GM12875 (cell line): ENCODE measurements at regions not wholly inside any gene's neighbourhood (a gene's known extent, or its start where the extent isn't known, plus 50 kb on each side); places are given as distances from the start of the nearest gene placed in this dataset.

Source experiments
- H3K4me3 ChIP-seq: one replicate; pipeline ENCODE4 v1.5.1; 2011; ENCODE audit warnings: low read depth, low read length, control low read depth
- CTCF ChIP-seq: IDR thresholded peaks from 2 replicates; pipeline ENCODE4 v1.5.1; 2011; ENCODE audit warnings: low read depth, mild to moderate bottlenecking, control low read depth, inconsistent platforms, low read length, moderate library complexity, borderline replicate concordance; ENCODE audit not compliant: insufficient read depth

GRCh38 chr7:71042591-71042990 lies 89.4 kb upstream of the GALNT17 start:
- no peak for TF ChIP-seq CTCF
- H3K4me3 ChIP-seq = no peak overlapping the region

- no peak overlapping the region for H3K4me3 ChIP-seq
- TF ChIP-seq CTCF = no peak
Observed at GRCh38 chr7:71050492-71050891, 81.5 kb upstream of the GALNT17 start.

GRCh38 chr7:71055504-71055903 lies 76.4 kb upstream of the GALNT17 start:
- TF ChIP-seq CTCF = no peak

GRCh38 chr7:71077743-71078476 lies 54.0 kb upstream of the GALNT17 start:
- TF ChIP-seq CTCF = no peak
- no peak overlapping the region for H3K4me3 ChIP-seq

More at GRCh38 chr7:71055504-71055903, 76.4 kb upstream of the GALNT17 start:
- no peak overlapping the region for H3K4me3 ChIP-seq
